Bronchial epithelial cell (primary cell): ENCODE measurements at regions not wholly inside any gene's neighbourhood (a gene's known extent, or its start where the extent isn't known, plus 50 kb on each side); places are given as distances from the start of the nearest gene placed in this dataset.

Experiments
- DNase-seq: peaks from one replicate; pipeline ENCODE4 v3.0.0-alpha.2; 2010; ENCODE audit warnings: low read depth
- FAIRE-seq: peaks from 2 replicates; lab custom pipeline; 2011; peaks lifted over from hg19 to GRCh38; lab: Jason Lieb, UNC
- H3K27me3 ChIP-seq: 2 replicates; pipeline ENCODE4 v1.5.1; 2011; ENCODE audit warnings: low read length; ENCODE audit not compliant: control insufficient read depth, insufficient read depth
- H3K36me3 ChIP-seq: 2 replicates; pipeline ENCODE4 v1.5.1; 2011; ENCODE audit warnings: low read length; ENCODE audit not compliant: control insufficient read depth, insufficient read depth
- H3K4me3 ChIP-seq: 2 replicates; pipeline ENCODE4 v1.5.1; 2011; ENCODE audit warnings: mild to moderate bottlenecking, low read depth, low read length, control low read depth
- CTCF ChIP-seq: IDR thresholded peaks from 2 replicates; pipeline ENCODE4 v1.5.1; 2011; ENCODE audit warnings: mild to moderate bottlenecking, moderate library complexity, low read length, control low read depth, inconsistent platforms; ENCODE audit not compliant: insufficient read depth, severe bottlenecking

GRCh38 chr19:30621326-30621920, 249.2 kb downstream of the ZNF536 start:
- Histone ChIP-seq H3K4me3 (no peak overlapping the region), H3K27me3 (no peaks in the 10 kb centered on the region), H3K36me3 (no peaks in the 10 kb centered on the region)
- DNase-seq = no peak
- TF ChIP-seq CTCF = no peak
- no peak for FAIRE-seq

- Histone ChIP-seq H3K4me3 (no peak overlapping the region), H3K36me3 (no peaks in the 10 kb centered on the region), H3K27me3 (no peaks in the 10 kb centered on the region)
- no peak for TF ChIP-seq CTCF
- no peak for FAIRE-seq
- no peak for DNase-seq
These were observed 248.2 kb downstream of the ZNF536 start for GRCh38 chr19:30620354-30620753.

- H3K36me3 ChIP-seq = no peaks in the 10 kb centered on the region
- no peak for TF ChIP-seq CTCF
- no peak for FAIRE-seq
- no peak for DNase-seq
- H3K27me3 ChIP-seq = no peaks in the 10 kb centered on the region
- H3K4me3 ChIP-seq = no peak overlapping the region
These were observed 237.6 kb downstream of the ZNF536 start for GRCh38 chr19:30609656-30610270.

- Histone ChIP-seq H3K4me3 (no peak overlapping the region), H3K27me3 (no peaks in the 10 kb centered on the region), H3K36me3 (no peaks in the 10 kb centered on the region)
- DNase-seq = no peak
- no peak for FAIRE-seq
- no peak for TF ChIP-seq CTCF
These were observed 236.3 kb downstream of the ZNF536 start for GRCh38 chr19:30608471-30608870.
